ENCODE measurements at regions not wholly inside any gene's neighbourhood (a gene's known extent, or its start where the extent isn't known, plus 50 kb on each side); places are given as distances from the start of the nearest gene placed in this dataset.
"Not testable (repeated sequence)": the region's sequence is repeated elsewhere in the genome, so short reads cannot be mapped to it uniquely, and the experiment has no call there.

GRCh38 chr14:81971911-81972310 is 438.3 kb upstream of the SEL1L start:
- no peak for DNase-seq

GRCh38 chr14:81972601-81973000 is 438.9 kb upstream of the SEL1L start:
- no peak for DNase-seq

- no peak for DNase-seq
Measured at GRCh38 chr14:81974543-81974942, 440.9 kb upstream of the SEL1L start.

GRCh38 chr14:81980601-81981306 is 447.1 kb upstream of the SEL1L start:
- no peak for DNase-seq

- no peak for DNase-seq
Measured at GRCh38 chr14:81981307-81981675, 447.6 kb upstream of the SEL1L start.

GRCh38 chr14:81982046-81982445 is 448.4 kb upstream of the SEL1L start:
- DNase-seq = no peak

- DNase-seq = no peak
Measured at GRCh38 chr14:81986005-81986404, 452.4 kb upstream of the SEL1L start.

- no peak for DNase-seq
Measured at GRCh38 chr14:81989211-81989610, 455.6 kb upstream of the SEL1L start.

- no peak for DNase-seq
Measured at GRCh38 chr14:81990312-81990761, 456.7 kb upstream of the SEL1L start.

GRCh38 chr14:81991998-81992397 is 458.3 kb upstream of the SEL1L start:
- DNase-seq = no peak

GRCh38 chr14:81993432-81993831 is 459.8 kb upstream of the SEL1L start:
- no peak for DNase-seq

GRCh38 chr14:82003426-82003825 is 469.8 kb upstream of the SEL1L start:
- no peak for DNase-seq

- DNase-seq = no peak
Measured at GRCh38 chr14:82009076-82009475, 475.4 kb upstream of the SEL1L start.

- no peak for DNase-seq
Measured at GRCh38 chr14:82009993-82010392, 476.3 kb upstream of the SEL1L start.

GRCh38 chr14:82011460-82011859 is 477.8 kb upstream of the SEL1L start:
- DNase-seq = no peak

GRCh38 chr14:82029038-82029437 is 495.4 kb upstream of the SEL1L start:
- DNase-seq = no peak

GRCh38 chr14:82035397-82035796 is 501.7 kb upstream of the SEL1L start:
- no peak for DNase-seq

GRCh38 chr14:82038066-82038465 is 504.4 kb upstream of the SEL1L start:
- DNase-seq = not testable (repeated sequence)

GRCh38 chr14:82045339-82045738 is 511.7 kb upstream of the SEL1L start:
- DNase-seq = no peak

- no peak for DNase-seq
Measured at GRCh38 chr14:82046512-82047226, 513.0 kb upstream of the SEL1L start.

- no peak for DNase-seq
Measured at GRCh38 chr14:82047777-82048470, 514.3 kb upstream of the SEL1L start.

- no peak for DNase-seq
Measured at GRCh38 chr14:82052778-82053177, 519.1 kb upstream of the SEL1L start.

GRCh38 chr14:82055515-82056115 is 522.0 kb upstream of the SEL1L start:
- DNase-seq = no peak

GRCh38 chr14:82060219-82060618 is 526.6 kb upstream of the SEL1L start:
- DNase-seq = no peak
